DND-41 (cell line): ENCODE measurements at regions not wholly inside any gene's neighbourhood (a gene's known extent, or its start where the extent isn't known, plus 50 kb on each side); places are given as distances from the start of the nearest gene placed in this dataset.

ENCODE experiments used
- ATAC-seq: fragments of 200-7000 bp; cut with Tn5 transposase; 3 replicates; pipeline ENCODE4 v1.9.1; 2021; ENCODE audit warnings: low read depth; ENCODE audit not compliant: insufficient read depth
- DNase-seq: peaks from one replicate; pipeline ENCODE4 v3.0.0-alpha.2; 2020
- H2AFZ ChIP-seq: 2 replicates; pipeline ENCODE4 v1.6.0; 2012; ENCODE audit warnings: low read depth, low read length
- H3K27ac ChIP-seq: 2 replicates; pipeline ENCODE4 v1.5.1; 2012; ENCODE audit warnings: low read length, inconsistent platforms
- H3K27me3 ChIP-seq: fragments of 200-600 bp; sonication (generic); 2 replicates; pipeline ENCODE4 v1.6.0; 2012; ENCODE audit warnings: low read length, mild to moderate bottlenecking, inconsistent platforms; ENCODE audit not compliant: insufficient read depth, poor library complexity
- H3K36me3 ChIP-seq: 2 replicates; pipeline ENCODE4 v1.5.1; 2012; ENCODE audit warnings: low read length, inconsistent platforms; ENCODE audit not compliant: insufficient read depth
- H3K4me1 ChIP-seq: 2 replicates; pipeline ENCODE4 v1.5.1; 2012; ENCODE audit warnings: mild to moderate bottlenecking, low read length; ENCODE audit not compliant: insufficient read depth
- H3K4me2 ChIP-seq: 2 replicates; pipeline ENCODE4 v1.6.0; 2012; ENCODE audit warnings: mild to moderate bottlenecking, moderate library complexity, low read length, inconsistent platforms; ENCODE audit not compliant: insufficient read depth
- H3K4me3 ChIP-seq, 2 experiments: fragments of 200-600 bp in 1 of 2; shearing (Covaris generic) in 1 of 2; 2 replicates each; pipeline ENCODE4 v1.5.1; 2012 to 2016; ENCODE audit warnings: inconsistent platforms in 2 of 2, low read length in 2 of 2, mild to moderate bottlenecking in 2 of 2, low read depth in 1 of 2, moderate library complexity in 1 of 2
- H3K79me2 ChIP-seq: 2 replicates; pipeline ENCODE4 v1.6.0; 2012; ENCODE audit warnings: low read length, inconsistent platforms; ENCODE audit not compliant: insufficient read depth
- H3K9ac ChIP-seq: 2 replicates; pipeline ENCODE4 v1.6.0; 2012; ENCODE audit warnings: low read depth, mild to moderate bottlenecking, inconsistent platforms, low read length, moderate library complexity
- H3K9me3 ChIP-seq: 2 replicates; pipeline ENCODE4 v1.5.1; 2012; ENCODE audit warnings: low read length, moderate library complexity, mild to moderate bottlenecking, inconsistent platforms; ENCODE audit not compliant: insufficient read depth, severe bottlenecking
- H4K20me1 ChIP-seq: 2 replicates; pipeline ENCODE4 v1.6.0; 2012; ENCODE audit warnings: low read length; ENCODE audit not compliant: insufficient read depth
- CTCF ChIP-seq: IDR thresholded peaks from 2 replicates; pipeline ENCODE4 v1.5.1; 2012; ENCODE audit warnings: borderline replicate concordance, low read length, moderate library complexity, mild to moderate bottlenecking; ENCODE audit not compliant: poor library complexity, severe bottlenecking; ENCODE audit errors: extremely low read depth
- EZH2 ChIP-seq: IDR thresholded peaks from 3 replicates; pipeline ENCODE4 v1.6.1; 2012; ENCODE audit warnings: borderline replicate concordance, low read depth, mild to moderate bottlenecking, moderate library complexity, low read length, inconsistent platforms; ENCODE audit not compliant: severe bottlenecking

DNA sequence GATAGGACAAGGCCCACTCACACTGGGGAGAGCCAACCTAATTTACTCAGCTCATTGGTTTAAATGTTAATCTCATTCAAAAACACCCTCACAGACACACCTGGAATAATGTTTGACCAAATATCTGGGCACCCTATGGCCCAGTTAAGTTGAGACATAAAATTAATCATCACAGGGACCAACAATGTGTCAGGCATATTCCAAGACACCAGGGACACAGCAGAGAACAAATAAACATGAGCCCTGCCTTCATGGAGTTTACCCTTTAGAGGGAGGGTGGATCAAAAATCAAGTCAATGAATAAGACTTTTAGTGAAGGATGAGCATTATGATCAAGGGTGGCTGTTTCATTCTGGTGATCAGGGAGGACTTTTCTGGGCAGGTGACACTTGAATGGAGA lies 98.7 kb upstream of the CHD6 start:
- TF ChIP-seq CTCF, result no peak
- no peak for TF ChIP-seq EZH2
- Histone ChIP-seq H3K4me1 (no peaks in the 10 kb centered on the region), H3K4me2 (no peak overlapping the region), H3K79me2 (no peaks in the 10 kb centered on the region), H2AFZ (no peak overlapping the region), H3K36me3 (no peaks in the 10 kb centered on the region), H4K20me1 (no peaks in the 10 kb centered on the region), H3K27ac (no peak overlapping the region), H3K27me3 (peaks cover 6% of the 10 kb centered on the region), H3K9ac (no peak overlapping the region), H3K4me3 (no peak overlapping the region), H3K9me3 (no peaks in the 10 kb centered on the region)
- no peak for DNase-seq
- ATAC-seq, result no peak

GRCh38 chr20:41716436-41716835 lies 98.3 kb upstream of the CHD6 start:
- H2AFZ ChIP-seq, result no peak overlapping the region
- H3K9ac ChIP-seq, result no peak overlapping the region
- TF ChIP-seq CTCF (no peak), EZH2 (no peak)
- H3K27ac ChIP-seq, result no peak overlapping the region
- H3K9me3 ChIP-seq, result no peaks in the 10 kb centered on the region
- no peak overlapping the region for H3K4me2 ChIP-seq
- no peaks in the 10 kb centered on the region for H3K36me3 ChIP-seq
- H3K4me1 ChIP-seq, result no peaks in the 10 kb centered on the region
- H3K79me2 ChIP-seq, result no peaks in the 10 kb centered on the region
- peaks cover 6% of the 10 kb centered on the region for H3K27me3 ChIP-seq
- DNase-seq (no peak), ATAC-seq (no peak)
- no peak overlapping the region for H3K4me3 ChIP-seq
- H4K20me1 ChIP-seq, result no peaks in the 10 kb centered on the region

GRCh38 chr20:41715526-41715925 lies 97.3 kb upstream of the CHD6 start:
- no peak overlapping the region for H3K4me2 ChIP-seq
- no peak overlapping the region for H3K4me3 ChIP-seq

More at GRCh38 chr20:41715526-41715925, 97.3 kb upstream of the CHD6 start:
- Histone ChIP-seq H3K27ac (no peak overlapping the region), H3K27me3 (peaks cover 6% of the 10 kb centered on the region), H3K36me3 (no peaks in the 10 kb centered on the region), H3K9me3 (no peaks in the 10 kb centered on the region), H3K9ac (no peak overlapping the region), H3K4me1 (no peaks in the 10 kb centered on the region), H4K20me1 (no peaks in the 10 kb centered on the region), H3K79me2 (no peaks in the 10 kb centered on the region), H2AFZ (no peak overlapping the region)
- TF ChIP-seq CTCF (no peak), EZH2 (no peak)
- no peak for DNase-seq
- ATAC-seq, result no peak
